Naive B cell (primary cell): ENCODE measurements at regions not wholly inside any gene's neighbourhood (a gene's known extent, or its start where the extent isn't known, plus 50 kb on each side); places are given as distances from the start of the nearest gene placed in this dataset.
"Not testable (repeated sequence)": the region's sequence is repeated elsewhere in the genome, so short reads cannot be mapped to it uniquely, and the experiment has no call there.

ENCODE experiments used
- ATAC-seq, 2 donors: fragments of 150-1000 bp; cut with Tn5 transposase; 2 replicates each; pipeline ENCODE4 v1.10.0; 2021; ENCODE audit warnings: low read depth in 2 of 2, mild to moderate bottlenecking in 2 of 2, moderate library complexity in 2 of 2
- DNase-seq: peaks from one replicate; pipeline ENCODE4 v3.0.0; 2022
- H3K27ac Mint-ChIP-seq, 6 donors: one replicate each; pipeline ENCODE4 v1.8.0; 2020 to 2022; ENCODE audit warnings: mild to moderate bottlenecking in 6 of 6, mixed read lengths in 6 of 6, moderate library complexity in 5 of 6, inconsistent platforms in 2 of 6
- H3K27me3 Mint-ChIP-seq, 3 donors: one replicate each; pipeline ENCODE4 v1.8.0; 2021 to 2022; ENCODE audit warnings: mixed read lengths in 3 of 3, mild to moderate bottlenecking in 1 of 3
- H3K36me3 Mint-ChIP-seq, 2 donors: one replicate each; pipeline ENCODE4 v1.8.0; 2020 to 2022; ENCODE audit warnings: mixed read lengths in 2 of 2, inconsistent platforms in 1 of 2, mild to moderate bottlenecking in 1 of 2
- H3K4me1 Mint-ChIP-seq, 3 donors: one replicate each; pipeline ENCODE4 v1.8.0; 2020 to 2022; ENCODE audit warnings: mixed read lengths in 3 of 3, inconsistent platforms in 1 of 3, mild to moderate bottlenecking in 1 of 3, moderate library complexity in 1 of 3
- H3K4me3 Mint-ChIP-seq, 8 donors: one replicate each; pipeline ENCODE4 v1.8.0; 2020 to 2022; ENCODE audit warnings: mild to moderate bottlenecking in 8 of 8, mixed read lengths in 8 of 8, moderate library complexity in 8 of 8, inconsistent platforms in 2 of 8
- H3K9me3 Mint-ChIP-seq, 7 donors: one replicate each; pipeline ENCODE4 v1.8.0; 2020 to 2022; ENCODE audit warnings: mixed read lengths in 7 of 7, mild to moderate bottlenecking in 5 of 7, inconsistent platforms in 2 of 7, moderate library complexity in 1 of 7

GRCh38 chr5:155665361-155665760 is 651.8 kb downstream of the KIF4B start:
- no peaks in the 10 kb centered on the region for H3K36me3 Mint-ChIP-seq
- no peak overlapping the region for H3K27ac Mint-ChIP-seq
- peaks cover 0 to 6% (median 0%) of the 10 kb centered on the region in 7 donors for H3K9me3 Mint-ChIP-seq
- DNase-seq = no peak
- no peaks in the 10 kb centered on the region for H3K27me3 Mint-ChIP-seq
- H3K4me3 Mint-ChIP-seq = no peak overlapping the region
- H3K4me1 Mint-ChIP-seq = no peaks in the 10 kb centered on the region
- ATAC-seq = no peak

GRCh38 chr5:155672001-155672400 is 655.0 kb upstream of the SGCD start:
- not testable (repeated sequence) for ATAC-seq, H3K4me1 Mint-ChIP-seq, H3K27me3 Mint-ChIP-seq, H3K27ac Mint-ChIP-seq, H3K36me3 Mint-ChIP-seq, H3K4me3 Mint-ChIP-seq, DNase-seq
- peaks cover 0 to 21% (median 4%) of the 10 kb centered on the region in 7 donors for H3K9me3 Mint-ChIP-seq

- ATAC-seq (no peak), DNase-seq (no peak)
- Mint-ChIP-seq H3K27ac (no peak overlapping the region), H3K4me1 (no peaks in the 10 kb centered on the region), H3K4me3 (no peak overlapping the region), H3K9me3 (peaks cover 0 to 28% (median 4%) of the 10 kb centered on the region in 7 donors), H3K27me3 (no peaks in the 10 kb centered on the region), H3K36me3 (no peaks in the 10 kb centered on the region)
These were observed 650.0 kb upstream of the SGCD start for GRCh38 chr5:155676967-155677366.

GRCh38 chr5:155678371-155678770 is 648.6 kb upstream of the SGCD start:
- H3K36me3 Mint-ChIP-seq = no peaks in the 10 kb centered on the region
- no peak overlapping the region for H3K4me3 Mint-ChIP-seq
- no peaks in the 10 kb centered on the region for H3K4me1 Mint-ChIP-seq
- no peak for ATAC-seq
- H3K27me3 Mint-ChIP-seq = peaks cover 0 to 5% (median 0%) of the 10 kb centered on the region in 3 donors
- no peak overlapping the region for H3K27ac Mint-ChIP-seq
- DNase-seq = no peak
- H3K9me3 Mint-ChIP-seq = peaks cover 0 to 37% (median 8%) of the 10 kb centered on the region in 7 donors

- no peak overlapping the region for H3K4me3 Mint-ChIP-seq
- ATAC-seq (no peak), DNase-seq (no peak)
- no peaks in the 10 kb centered on the region for H3K4me1 Mint-ChIP-seq
- H3K9me3 Mint-ChIP-seq = peaks cover 0 to 41% (median 5%) of the 10 kb centered on the region in 7 donors
- peaks cover 0 to 5% (median 0%) of the 10 kb centered on the region in 3 donors for H3K27me3 Mint-ChIP-seq
- no peaks in the 10 kb centered on the region for H3K36me3 Mint-ChIP-seq
- H3K27ac Mint-ChIP-seq = no peak overlapping the region
These were observed 647.4 kb upstream of the SGCD start for GRCh38 chr5:155679530-155679929.

GRCh38 chr5:155684417-155684816 is 642.5 kb upstream of the SGCD start:
- no peak for ATAC-seq
- peaks cover 0 to 5% (median 0%) of the 10 kb centered on the region in 3 donors for H3K27me3 Mint-ChIP-seq
- no peaks in the 10 kb centered on the region for H3K36me3 Mint-ChIP-seq

GRCh38 chr5:155686131-155686530 is 640.8 kb upstream of the SGCD start:
- no peak overlapping the region for H3K4me3 Mint-ChIP-seq
- H3K27ac Mint-ChIP-seq = no peak overlapping the region
- peaks cover 0 to 18% (median 5%) of the 10 kb centered on the region in 7 donors for H3K9me3 Mint-ChIP-seq
- DNase-seq = no peak
- H3K36me3 Mint-ChIP-seq = no peaks in the 10 kb centered on the region
- peaks cover 0 to 5% (median 0%) of the 10 kb centered on the region in 3 donors for H3K27me3 Mint-ChIP-seq
- H3K4me1 Mint-ChIP-seq = no peaks in the 10 kb centered on the region
- no peak for ATAC-seq

More at GRCh38 chr5:155684417-155684816, 642.5 kb upstream of the SGCD start:
- no peak for DNase-seq
- peaks cover 0 to 19% (median 5%) of the 10 kb centered on the region in 7 donors for H3K9me3 Mint-ChIP-seq
- H3K4me3 Mint-ChIP-seq = no peak overlapping the region
- H3K4me1 Mint-ChIP-seq = no peaks in the 10 kb centered on the region
- no peak overlapping the region for H3K27ac Mint-ChIP-seq

- Mint-ChIP-seq H3K27me3 (no peaks in the 10 kb centered on the region), H3K4me1 (no peaks in the 10 kb centered on the region), H3K36me3 (no peaks in the 10 kb centered on the region), H3K27ac (no peak overlapping the region), H3K4me3 (no peak overlapping the region), H3K9me3 (peaks cover 0 to 3% (median 0%) of the 10 kb centered on the region in 7 donors)
- ATAC-seq = no peak
- no peak for DNase-seq
These were observed 637.6 kb upstream of the SGCD start for GRCh38 chr5:155689406-155689805.

- H3K27me3 Mint-ChIP-seq = no peaks in the 10 kb centered on the region
- no peak overlapping the region for H3K27ac Mint-ChIP-seq
- no peaks in the 10 kb centered on the region for H3K4me1 Mint-ChIP-seq
- no peak for ATAC-seq
- H3K9me3 Mint-ChIP-seq = peaks cover 0 to 9% (median 2%) of the 10 kb centered on the region in 7 donors
- DNase-seq = no peak
- H3K36me3 Mint-ChIP-seq = no peaks in the 10 kb centered on the region
- no peak overlapping the region for H3K4me3 Mint-ChIP-seq
These were observed 630.6 kb upstream of the SGCD start for GRCh38 chr5:155696362-155696761.

- Mint-ChIP-seq H3K9me3 (peaks cover 0 to 9% (median 2%) of the 10 kb centered on the region in 7 donors), H3K4me3 (no peak overlapping the region), H3K27me3 (no peaks in the 10 kb centered on the region), H3K4me1 (no peaks in the 10 kb centered on the region), H3K27ac (no peak overlapping the region), H3K36me3 (no peaks in the 10 kb centered on the region)
- DNase-seq (no peak), ATAC-seq (no peak)
These were observed 629.7 kb upstream of the SGCD start for GRCh38 chr5:155697236-155697635.

- Mint-ChIP-seq H3K4me3 (no peak overlapping the region), H3K27me3 (no peaks in the 10 kb centered on the region), H3K9me3 (peaks cover 0 to 9% (median 2%) of the 10 kb centered on the region in 7 donors), H3K4me1 (no peaks in the 10 kb centered on the region), H3K36me3 (no peaks in the 10 kb centered on the region), H3K27ac (no peak overlapping the region)
- ATAC-seq = no peak
- DNase-seq = no peak
These were observed 627.6 kb upstream of the SGCD start for GRCh38 chr5:155699385-155699784.

- DNase-seq = no peak
- no peak overlapping the region for H3K4me3 Mint-ChIP-seq
- peaks cover 0 to 5% (median 2%) of the 10 kb centered on the region in 7 donors for H3K9me3 Mint-ChIP-seq
- no peaks in the 10 kb centered on the region for H3K27me3 Mint-ChIP-seq
- H3K27ac Mint-ChIP-seq = no peak overlapping the region
- no peaks in the 10 kb centered on the region for H3K4me1 Mint-ChIP-seq
- no peak for ATAC-seq
- H3K36me3 Mint-ChIP-seq = no peaks in the 10 kb centered on the region
These were observed 626.6 kb upstream of the SGCD start for GRCh38 chr5:155700333-155700732.

- H3K27ac Mint-ChIP-seq = no peak overlapping the region
- H3K36me3 Mint-ChIP-seq = no peaks in the 10 kb centered on the region
- ATAC-seq = no peak
- no peak for DNase-seq
- H3K27me3 Mint-ChIP-seq = peaks cover 0 to 4% (median 0%) of the 10 kb centered on the region in 3 donors
- no peaks in the 10 kb centered on the region for H3K4me1 Mint-ChIP-seq
- H3K4me3 Mint-ChIP-seq = no peak overlapping the region
- peaks cover 0 to 21% (median 8%) of the 10 kb centered on the region in 7 donors for H3K9me3 Mint-ChIP-seq
These were observed 615.1 kb upstream of the SGCD start for GRCh38 chr5:155711882-155712281.

GRCh38 chr5:155714435-155714834 is 612.5 kb upstream of the SGCD start:
- not testable (repeated sequence) for DNase-seq, H3K36me3 Mint-ChIP-seq, H3K4me1 Mint-ChIP-seq, H3K27me3 Mint-ChIP-seq, H3K27ac Mint-ChIP-seq, H3K4me3 Mint-ChIP-seq, ATAC-seq
- peaks cover 0 to 18% (median 11%) of the 10 kb centered on the region in 7 donors for H3K9me3 Mint-ChIP-seq

- no peak for ATAC-seq
- Mint-ChIP-seq H3K27me3 (peaks cover 44 to 51% (median 46%) of the 10 kb centered on the region in 3 donors), H3K36me3 (no peaks in the 10 kb centered on the region), H3K4me3 (no peak overlapping the region), H3K9me3 (peaks cover 0 to 14% (median 7%) of the 10 kb centered on the region in 7 donors), H3K27ac (no peak overlapping the region), H3K4me1 (no peaks in the 10 kb centered on the region)
- no peak for DNase-seq
These were observed 600.7 kb upstream of the SGCD start for GRCh38 chr5:155726267-155726666.
